ENCODE measurements at regions not wholly inside any gene's neighbourhood (a gene's known extent, or its start where the extent isn't known, plus 50 kb on each side); places are given as distances from the start of the nearest gene placed in this dataset.
"Not testable (repeated sequence)": the region's sequence is repeated elsewhere in the genome, so short reads cannot be mapped to it uniquely, and the experiment has no call there.

GRCh38 chr2:207370646-207371045 is 159.1 kb upstream of the CREB1 start:
- Histone ChIP-seq H3K36me3 (ENCODE audit: control insufficient read depth in 1 of 2, insufficient read depth in 2 of 2, low read length in 1 of 2) (no peaks in the 10 kb centered on the region), H3K27ac (ENCODE audit: low read depth in 1 of 2, low read length in 2 of 2) (no peak overlapping the region), H3K4me1 (ENCODE audit: control insufficient read depth in 1 of 2, insufficient read depth in 2 of 2, low read length in 2 of 2) (no peaks in the 10 kb centered on the region), H3K9me3 (ENCODE audit: control insufficient read depth, low read length) (peaks cover 3% of the 10 kb centered on the region), H3K4me3 (ENCODE audit: low read length in 2 of 2) (no peak overlapping the region), H3K27me3 (ENCODE audit: control insufficient read depth in 1 of 2, insufficient read depth in 2 of 2, low read length in 1 of 2) (no peaks in the 10 kb centered on the region)
- 52 to 61% methylated on average over 1 of the region's 1 CpG for WGBS, 2 donors
- intact Hi-C loops (cut with DNase I), result no loop called here
- no peak for ATAC-seq (ENCODE audit: low FRiP score)
- no peak for DNase-seq

- no peak overlapping the region for H3K27ac ChIP-seq (ENCODE audit: low read depth in 1 of 2, low read length in 2 of 2)
- DNase-seq, result no peak
- no peak overlapping the region for H3K4me3 ChIP-seq (ENCODE audit: low read length in 2 of 2)
- H3K27me3 ChIP-seq (ENCODE audit: control insufficient read depth in 1 of 2, insufficient read depth in 2 of 2, low read length in 1 of 2), result no peaks in the 10 kb centered on the region
- H3K9me3 ChIP-seq (ENCODE audit: control insufficient read depth, low read length), result peaks cover 3% of the 10 kb centered on the region
- H3K4me1 ChIP-seq (ENCODE audit: control insufficient read depth in 1 of 2, insufficient read depth in 2 of 2, low read length in 2 of 2), result no peaks in the 10 kb centered on the region
- no peaks in the 10 kb centered on the region for H3K36me3 ChIP-seq (ENCODE audit: control insufficient read depth in 1 of 2, insufficient read depth in 2 of 2, low read length in 1 of 2)
- intact Hi-C loops (cut with DNase I), result no loop called here
- ATAC-seq (ENCODE audit: low FRiP score), result no peak
Measured at GRCh38 chr2:207371877-207372276, 157.9 kb upstream of the CREB1 start.

- H3K27ac ChIP-seq (ENCODE audit: low read depth in 1 of 2, low read length in 2 of 2), result no peak overlapping the region
- H3K9me3 ChIP-seq (ENCODE audit: control insufficient read depth, low read length), result peaks cover 3% of the 10 kb centered on the region
- no peaks in the 10 kb centered on the region for H3K4me1 ChIP-seq (ENCODE audit: control insufficient read depth in 1 of 2, insufficient read depth in 2 of 2, low read length in 2 of 2)
- H3K4me3 ChIP-seq (ENCODE audit: low read length in 2 of 2), result no peak overlapping the region
- no peaks in the 10 kb centered on the region for H3K36me3 ChIP-seq (ENCODE audit: control insufficient read depth in 1 of 2, insufficient read depth in 2 of 2, low read length in 1 of 2)
- ATAC-seq (ENCODE audit: low FRiP score) (no peak), DNase-seq (no peak)
- intact Hi-C loops (cut with DNase I), result no loop called here
- 85 to 92% methylated on average over 1 of the region's 1 CpG for WGBS, 2 donors
- no peaks in the 10 kb centered on the region for H3K27me3 ChIP-seq (ENCODE audit: control insufficient read depth in 1 of 2, insufficient read depth in 2 of 2, low read length in 1 of 2)
Measured at GRCh38 chr2:207372483-207372882, 157.3 kb upstream of the CREB1 start.

- no peak overlapping the region for H3K27ac ChIP-seq (ENCODE audit: low read depth in 1 of 2, low read length in 2 of 2)
- intact Hi-C loops (cut with DNase I), result no loop called here
- no peaks in the 10 kb centered on the region for H3K27me3 ChIP-seq (ENCODE audit: control insufficient read depth in 1 of 2, insufficient read depth in 2 of 2, low read length in 1 of 2)
- no peaks in the 10 kb centered on the region for H3K36me3 ChIP-seq (ENCODE audit: control insufficient read depth in 1 of 2, insufficient read depth in 2 of 2, low read length in 1 of 2)
- H3K9me3 ChIP-seq (ENCODE audit: control insufficient read depth, low read length), result peaks cover 3% of the 10 kb centered on the region
- no peak for ATAC-seq (ENCODE audit: low FRiP score)
- no peak overlapping the region for H3K4me3 ChIP-seq (ENCODE audit: low read length in 2 of 2)
- WGBS, 2 donors, result 91 to 95% methylated on average over 1 of the region's 1 CpG
- H3K4me1 ChIP-seq (ENCODE audit: control insufficient read depth in 1 of 2, insufficient read depth in 2 of 2, low read length in 2 of 2), result no peaks in the 10 kb centered on the region
- DNase-seq, result no peak
Measured at GRCh38 chr2:207375207-207375875, 154.4 kb upstream of the CREB1 start.

- intact Hi-C loops (cut with DNase I); H3K27me3 ChIP-seq (ENCODE audit: control insufficient read depth in 1 of 2, insufficient read depth in 2 of 2, low read length in 1 of 2); H3K4me1 ChIP-seq (ENCODE audit: control insufficient read depth in 1 of 2, insufficient read depth in 2 of 2, low read length in 2 of 2); H3K4me3 ChIP-seq (ENCODE audit: low read length in 2 of 2); H3K27ac ChIP-seq (ENCODE audit: low read depth in 1 of 2, low read length in 2 of 2); DNase-seq; ATAC-seq (ENCODE audit: low FRiP score); H3K9me3 ChIP-seq (ENCODE audit: control insufficient read depth, low read length); H3K36me3 ChIP-seq (ENCODE audit: control insufficient read depth in 1 of 2, insufficient read depth in 2 of 2, low read length in 1 of 2): not testable (repeated sequence)
- 80 to 84% methylated on average over 2 of the region's 2 CpGs for WGBS, 2 donors
Measured at GRCh38 chr2:207378620-207379019, 151.1 kb upstream of the CREB1 start.

GRCh38 chr2:207385076-207385475 is 144.7 kb upstream of the CREB1 start:
- no peak overlapping the region for H3K4me3 ChIP-seq (ENCODE audit: low read length in 2 of 2)
- intact Hi-C loops (cut with DNase I), result no loop called here

GRCh38 chr2:207385903-207386302 is 143.9 kb upstream of the CREB1 start:
- no peaks in the 10 kb centered on the region for H3K27me3 ChIP-seq (ENCODE audit: control insufficient read depth in 1 of 2, insufficient read depth in 2 of 2, low read length in 1 of 2)
- DNase-seq, result no peak
- intact Hi-C loops (cut with DNase I), result no loop called here
- WGBS, 2 donors, result 81 to 91% methylated on average over 1 of the region's 1 CpG
- no peak overlapping the region for H3K27ac ChIP-seq (ENCODE audit: low read depth in 1 of 2, low read length in 2 of 2)
- no peaks in the 10 kb centered on the region for H3K36me3 ChIP-seq (ENCODE audit: control insufficient read depth in 1 of 2, insufficient read depth in 2 of 2, low read length in 1 of 2)
- no peak for ATAC-seq (ENCODE audit: low FRiP score)
- no peaks in the 10 kb centered on the region for H3K4me1 ChIP-seq (ENCODE audit: control insufficient read depth in 1 of 2, insufficient read depth in 2 of 2, low read length in 2 of 2)
- no peaks in the 10 kb centered on the region for H3K9me3 ChIP-seq (ENCODE audit: control insufficient read depth, low read length)
- no peak overlapping the region for H3K4me3 ChIP-seq (ENCODE audit: low read length in 2 of 2)

More at GRCh38 chr2:207385076-207385475, 144.7 kb upstream of the CREB1 start:
- no peaks in the 10 kb centered on the region for H3K9me3 ChIP-seq (ENCODE audit: control insufficient read depth, low read length)
- ATAC-seq (ENCODE audit: low FRiP score) (no peak), DNase-seq (no peak)
- H3K4me1 ChIP-seq (ENCODE audit: control insufficient read depth in 1 of 2, insufficient read depth in 2 of 2, low read length in 2 of 2), result no peaks in the 10 kb centered on the region
- WGBS, 2 donors, result 56 to 72% methylated on average over 1 of the region's 1 CpG
- H3K27me3 ChIP-seq (ENCODE audit: control insufficient read depth in 1 of 2, insufficient read depth in 2 of 2, low read length in 1 of 2), result no peaks in the 10 kb centered on the region
- no peaks in the 10 kb centered on the region for H3K36me3 ChIP-seq (ENCODE audit: control insufficient read depth in 1 of 2, insufficient read depth in 2 of 2, low read length in 1 of 2)
- H3K27ac ChIP-seq (ENCODE audit: low read depth in 1 of 2, low read length in 2 of 2), result no peak overlapping the region

- no peak for ATAC-seq (ENCODE audit: low FRiP score)
- intact Hi-C loops (cut with DNase I), result no loop called here
- no peak overlapping the region for H3K27ac ChIP-seq (ENCODE audit: low read depth in 1 of 2, low read length in 2 of 2)
- H3K4me3 ChIP-seq (ENCODE audit: low read length in 2 of 2), result no peak overlapping the region
- H3K27me3 ChIP-seq (ENCODE audit: control insufficient read depth in 1 of 2, insufficient read depth in 2 of 2, low read length in 1 of 2), result no peaks in the 10 kb centered on the region
- no peaks in the 10 kb centered on the region for H3K9me3 ChIP-seq (ENCODE audit: control insufficient read depth, low read length)
- H3K4me1 ChIP-seq (ENCODE audit: control insufficient read depth in 1 of 2, insufficient read depth in 2 of 2, low read length in 2 of 2), result no peaks in the 10 kb centered on the region
- no peak for DNase-seq
- no peaks in the 10 kb centered on the region for H3K36me3 ChIP-seq (ENCODE audit: control insufficient read depth in 1 of 2, insufficient read depth in 2 of 2, low read length in 1 of 2)
- WGBS, 2 donors, result 82 to 89% methylated on average over 3 of the region's 3 CpGs
Measured at GRCh38 chr2:207387001-207387571, 142.7 kb upstream of the CREB1 start.

GRCh38 chr2:207390302-207391095 is 139.3 kb upstream of the CREB1 start:
- H3K4me1 ChIP-seq (ENCODE audit: control insufficient read depth in 1 of 2, insufficient read depth in 2 of 2, low read length in 2 of 2), result no peaks in the 10 kb centered on the region
- no peaks in the 10 kb centered on the region for H3K36me3 ChIP-seq (ENCODE audit: control insufficient read depth in 1 of 2, insufficient read depth in 2 of 2, low read length in 1 of 2)
- no peak for ATAC-seq (ENCODE audit: low FRiP score)
- H3K4me3 ChIP-seq (ENCODE audit: low read length in 2 of 2), result no peak overlapping the region
- 56 to 71% methylated on average over 4 of the region's 4 CpGs for WGBS, 2 donors
- DNase-seq, result no peak
- intact Hi-C loops (cut with DNase I), result no loop called here
- H3K9me3 ChIP-seq (ENCODE audit: control insufficient read depth, low read length), result no peaks in the 10 kb centered on the region
- H3K27me3 ChIP-seq (ENCODE audit: control insufficient read depth in 1 of 2, insufficient read depth in 2 of 2, low read length in 1 of 2), result no peaks in the 10 kb centered on the region
- no peak overlapping the region for H3K27ac ChIP-seq (ENCODE audit: low read depth in 1 of 2, low read length in 2 of 2)
